ENCODE measurements at regions not wholly inside any gene's neighbourhood (a gene's known extent, or its start where the extent isn't known, plus 50 kb on each side); places are given as distances from the start of the nearest gene placed in this dataset.

DNA sequence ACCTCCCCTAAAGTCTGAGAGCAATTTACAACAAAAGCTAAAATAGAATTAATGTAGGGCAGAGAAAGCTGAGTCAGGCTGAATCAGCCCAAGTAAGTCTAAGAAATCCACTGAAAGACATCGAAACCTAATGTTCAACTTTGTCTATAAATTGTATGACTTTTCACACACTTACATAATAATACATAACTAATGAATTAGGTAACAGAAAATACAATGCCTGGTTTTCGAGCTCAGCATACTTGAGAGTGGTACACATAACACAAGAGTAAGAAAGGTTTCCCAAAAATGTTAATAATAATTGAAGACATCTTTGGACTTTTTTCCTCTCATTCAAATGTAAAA lies 55.3 kb upstream of the VGLL4 start:
- 0 out of 7 replicates have a peak, but pooled peaks cover 0 to 4% (median 0%) of the 10 kb centered on the region in 3 experiments for H3K36me3 Mint-ChIP-seq (ENCODE audit: insufficient read depth in 1 of 3, low read depth in 3 of 3)
- no peak overlapping the region for H3T11ph ChIP-seq (ENCODE audit: low read length)
- H3K56ac ChIP-seq (ENCODE audit: insufficient read length, low read depth, low read length): no peak overlapping the region
- H3K4me1 Mint-ChIP-seq: peaks cover 0 to 2% of the 10 kb centered on the region in 2 experiments; a peak in 2 of 4 replicates
- no peaks in the 10 kb centered on the region for H3K79me1 ChIP-seq (ENCODE audit: insufficient read depth, low read depth, low read length, poor library complexity, severe bottlenecking)
- H3K27me3 Mint-ChIP-seq (ENCODE audit: low read depth): no peaks in the 10 kb centered on the region
- no peak overlapping the region for H4K8ac ChIP-seq (replicated peaks; ENCODE audit: insufficient read length, low read depth, low read length)
- H2BK15ac ChIP-seq (ENCODE audit: low read depth, low read length): no peak overlapping the region
- H3K4me3 Mint-ChIP-seq: no peak overlapping the region
- H3K4me1 ChIP-seq (ENCODE audit: insufficient read depth, low read length): no peaks in the 10 kb centered on the region; the same call in 1 of the 2 replicates
- H3K23ac ChIP-seq (ENCODE audit: insufficient read length, low read depth, low read length): no peak overlapping the region
- H2BK20ac ChIP-seq (ENCODE audit: low read depth, low read length, poor library complexity, severe bottlenecking): no peak overlapping the region
- no peak overlapping the region for H4K91ac ChIP-seq (ENCODE audit: insufficient read length, low read depth, low read length)
- no peaks in the 10 kb centered on the region for H3K23me2 ChIP-seq (ENCODE audit: insufficient read length, low read depth, low read length, poor library complexity, severe bottlenecking)
- no peaks in the 10 kb centered on the region for H3K9me3 ChIP-seq (ENCODE audit: control insufficient read depth, low read depth, low read length)
- H3K27me3 ChIP-seq (ENCODE audit: insufficient read depth, low read length): no peaks in the 10 kb centered on the region
- no peak overlapping the region for H2BK120ac ChIP-seq (ENCODE audit: low read depth, low read length, poor library complexity, severe bottlenecking)
- TF ChIP-seq, protein P1, sequence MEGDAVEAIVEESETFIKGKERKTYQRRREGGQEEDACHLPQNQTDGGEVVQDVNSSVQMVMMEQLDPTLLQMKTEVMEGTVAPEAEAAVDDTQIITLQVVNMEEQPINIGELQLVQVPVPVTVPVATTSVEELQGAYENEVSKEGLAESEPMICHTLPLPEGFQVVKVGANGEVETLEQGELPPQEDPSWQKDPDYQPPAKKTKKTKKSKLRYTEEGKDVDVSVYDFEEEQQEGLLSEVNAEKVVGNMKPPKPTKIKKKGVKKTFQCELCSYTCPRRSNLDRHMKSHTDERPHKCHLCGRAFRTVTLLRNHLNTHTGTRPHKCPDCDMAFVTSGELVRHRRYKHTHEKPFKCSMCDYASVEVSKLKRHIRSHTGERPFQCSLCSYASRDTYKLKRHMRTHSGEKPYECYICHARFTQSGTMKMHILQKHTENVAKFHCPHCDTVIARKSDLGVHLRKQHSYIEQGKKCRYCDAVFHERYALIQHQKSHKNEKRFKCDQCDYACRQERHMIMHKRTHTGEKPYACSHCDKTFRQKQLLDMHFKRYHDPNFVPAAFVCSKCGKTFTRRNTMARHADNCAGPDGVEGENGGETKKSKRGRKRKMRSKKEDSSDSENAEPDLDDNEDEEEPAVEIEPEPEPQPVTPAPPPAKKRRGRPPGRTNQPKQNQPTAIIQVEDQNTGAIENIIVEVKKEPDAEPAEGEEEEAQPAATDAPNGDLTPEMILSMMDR (conservative IDR thresholded peaks at IDR 0.05): no peak
- H3K4ac ChIP-seq (ENCODE audit: low read depth, low read length): no peak overlapping the region
- H3K9me3 Mint-ChIP-seq: no peaks in the 10 kb centered on the region
- no peak overlapping the region for H3K14ac ChIP-seq (ENCODE audit: insufficient read depth, low read length)
- no peak overlapping the region for H3K27ac Mint-ChIP-seq
- no peak overlapping the region for H3K4me2 ChIP-seq (ENCODE audit: insufficient read depth, insufficient read length, low read length)
- H4K20me1 ChIP-seq (ENCODE audit: control insufficient read depth, insufficient read depth, insufficient read length): no peaks in the 10 kb centered on the region
- no peaks in the 10 kb centered on the region for H3K79me2 ChIP-seq (ENCODE audit: insufficient read depth, low read length)
- H2AFZ ChIP-seq (ENCODE audit: low read length): no peak overlapping the region
- H2BK12ac ChIP-seq (ENCODE audit: insufficient read length, low read depth, low read length): no peak overlapping the region
- no peak overlapping the region for H4K5ac ChIP-seq (ENCODE audit: insufficient read length, low read depth, low read length)
- no peak overlapping the region for H2BK5ac ChIP-seq (ENCODE audit: insufficient read length, low read length)
- no peak overlapping the region for H2AK5ac ChIP-seq (ENCODE audit: insufficient read length, low read length)
- no CpG with 5 or more reads among the region's 2 CpGs for WGBS (ENCODE audit: extremely low coverage, insufficient read length, low lambda C conversion rate)
- DNase-seq: no peak
- no peak overlapping the region for H3K27ac ChIP-seq (ENCODE audit: insufficient read length, low read depth, low read length)
- H3K9ac ChIP-seq (ENCODE audit: extremely low read depth, insufficient read length, low read length): no peak overlapping the region
- no peak overlapping the region for H3K18ac ChIP-seq (ENCODE audit: insufficient read length, low read depth, low read length)

Data from H9 (cell line).